ENCODE measurements at regions not wholly inside any gene's neighbourhood (a gene's known extent, or its start where the extent isn't known, plus 50 kb on each side); places are given as distances from the start of the nearest gene placed in this dataset.

- DNase-seq (ENCODE audit: low spot score): no peak
Observed at GRCh38 chr22:22093743-22094142, 111.2 kb upstream of the TOP3B start.

GRCh38 chr22:22092974-22093373, 110.4 kb upstream of the TOP3B start:
- no peak for DNase-seq (ENCODE audit: low spot score)

- no peak for DNase-seq (ENCODE audit: low spot score)
Observed at GRCh38 chr22:22092101-22092500, 109.5 kb upstream of the TOP3B start.

DNA sequence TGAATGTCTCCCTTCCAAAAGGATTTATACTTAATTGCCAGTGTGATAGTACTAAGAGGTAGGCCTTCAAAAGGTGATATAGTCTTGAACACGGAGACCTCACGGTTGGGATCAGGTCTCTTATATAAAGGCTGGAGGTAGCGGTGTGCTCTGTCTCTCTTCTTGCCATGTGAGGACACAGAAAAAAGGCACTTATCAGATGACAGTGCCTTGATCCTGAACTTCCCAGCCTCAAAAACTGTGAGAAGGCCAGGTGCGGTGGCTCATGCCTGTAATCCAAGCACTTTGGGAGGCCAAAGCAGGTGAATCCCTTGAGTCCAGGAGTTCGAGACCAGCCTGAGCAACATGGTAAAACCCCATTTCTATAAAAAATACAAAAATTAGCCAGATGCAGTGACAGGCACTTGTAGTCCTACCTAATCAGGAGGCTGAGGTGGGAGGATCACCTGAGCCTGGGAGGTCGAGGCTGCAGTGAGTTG, 108.9 kb upstream of the TOP3B start:
- DNase-seq (ENCODE audit: low spot score): no peak

- no peak for DNase-seq (ENCODE audit: low spot score)
Observed at GRCh38 chr22:22090650-22091399, 108.2 kb upstream of the TOP3B start.

GRCh38 chr22:22089459-22090308, 107.1 kb upstream of the TOP3B start:
- DNase-seq (ENCODE audit: low spot score): no peak

DNA sequence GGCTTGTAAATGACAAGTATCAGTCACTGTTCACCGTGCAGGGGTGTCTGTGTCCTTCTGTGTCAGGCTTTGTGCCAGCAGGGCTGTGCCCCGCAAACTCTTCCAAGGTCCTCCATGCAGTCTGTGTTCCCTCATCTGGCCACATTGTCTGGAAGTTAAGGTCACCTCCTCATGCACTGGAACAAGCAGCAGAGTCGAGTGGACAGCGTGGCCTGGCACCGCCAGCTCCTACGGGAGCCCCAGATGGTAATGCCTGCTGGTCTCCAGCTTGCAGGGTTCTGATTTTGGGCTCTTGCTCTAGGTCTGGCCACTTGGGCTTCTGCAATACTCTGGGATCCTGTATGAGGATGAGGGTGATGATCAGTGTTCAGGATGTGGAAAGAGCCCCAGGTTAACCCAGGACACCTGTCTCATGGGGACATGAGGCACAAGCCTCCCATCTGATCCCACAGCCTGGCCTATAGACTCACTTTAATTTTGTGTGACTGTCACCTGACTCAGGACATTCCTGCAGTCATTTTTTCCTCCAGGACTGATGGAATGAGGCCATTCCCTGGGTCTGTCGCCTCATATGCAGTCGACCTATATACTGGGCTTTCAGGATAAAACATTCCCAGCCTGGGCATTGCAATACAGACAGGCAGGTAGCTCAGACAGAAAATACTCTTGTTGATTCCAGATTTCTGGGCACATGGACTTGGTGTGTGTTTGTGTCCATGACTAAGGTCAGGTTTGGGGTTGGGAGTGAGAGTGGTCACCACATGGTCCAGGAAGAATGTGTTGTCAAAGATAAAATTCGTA, 106.3 kb upstream of the TOP3B start:
- DNase-seq (ENCODE audit: low spot score): no peak

GRCh38 chr22:22087854-22088657, 105.5 kb upstream of the TOP3B start:
- no peak for DNase-seq (ENCODE audit: low spot score)

DNA sequence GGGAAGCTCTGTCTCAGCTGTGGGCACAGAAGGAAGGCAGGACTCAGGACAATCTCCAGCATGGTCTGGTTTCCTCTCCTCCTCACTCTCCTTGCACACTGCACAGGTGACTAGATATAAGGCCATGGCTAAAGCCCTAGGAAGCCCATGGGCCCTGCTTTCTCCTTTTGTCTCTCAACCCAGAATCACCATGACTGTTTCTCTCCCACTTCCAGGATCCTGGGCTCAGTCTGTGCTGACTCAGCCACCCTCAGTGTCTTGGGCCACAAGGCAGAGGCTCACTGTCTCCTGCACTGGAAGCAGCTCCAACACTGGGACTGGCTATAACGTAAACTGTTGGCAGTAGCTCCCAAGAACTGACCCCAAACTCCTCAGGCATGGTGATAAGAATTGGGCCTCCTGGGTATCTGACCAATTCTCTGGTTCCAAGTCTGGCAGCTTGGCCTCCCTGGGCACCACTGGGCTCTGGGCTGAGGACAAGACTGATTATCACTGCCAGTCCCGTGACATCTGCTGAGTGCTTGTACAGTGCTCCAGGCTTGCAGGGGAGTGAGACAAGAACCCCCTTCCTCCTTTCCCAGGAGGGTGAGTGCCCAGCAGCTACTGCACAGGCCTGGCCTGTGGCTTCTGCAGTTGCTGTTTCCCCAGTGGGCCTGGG, 104.0 kb upstream of the TOP3B start:
- no peak for DNase-seq (ENCODE audit: low spot score)

GRCh38 chr22:22085702-22086500, 103.3 kb upstream of the TOP3B start:
- DNase-seq (ENCODE audit: low spot score): no peak

GRCh38 chr22:22084089-22084711, 101.6 kb upstream of the TOP3B start:
- DNase-seq (ENCODE audit: low spot score): no peak

GRCh38 chr22:22082960-22083359, 100.4 kb upstream of the TOP3B start:
- DNase-seq (ENCODE audit: low spot score): no peak

GRCh38 chr22:22082229-22082835, 99.7 kb upstream of the TOP3B start:
- no peak for DNase-seq (ENCODE audit: low spot score)

DNA sequence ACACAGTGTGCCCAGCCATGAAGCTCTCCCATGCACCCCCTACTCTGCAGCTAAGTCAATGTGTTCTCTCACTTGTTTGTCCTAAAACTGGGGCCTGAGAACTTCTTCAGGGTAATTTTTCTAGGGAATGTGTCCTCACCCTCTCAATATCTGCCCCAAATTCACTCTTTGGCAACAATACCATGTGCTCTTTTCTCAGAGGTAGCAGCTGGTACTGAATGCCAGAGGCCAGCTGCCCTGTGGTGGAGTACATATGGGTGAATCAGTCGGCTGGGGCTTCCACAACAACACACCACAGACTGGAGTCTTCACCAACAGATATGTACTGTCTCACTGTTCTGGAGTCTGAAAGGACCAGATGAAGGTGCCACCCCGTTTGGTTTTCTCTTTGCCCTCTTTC, 97.7 kb upstream of the TOP3B start:
- DNase-seq (ENCODE audit: low spot score): no peak

DNA sequence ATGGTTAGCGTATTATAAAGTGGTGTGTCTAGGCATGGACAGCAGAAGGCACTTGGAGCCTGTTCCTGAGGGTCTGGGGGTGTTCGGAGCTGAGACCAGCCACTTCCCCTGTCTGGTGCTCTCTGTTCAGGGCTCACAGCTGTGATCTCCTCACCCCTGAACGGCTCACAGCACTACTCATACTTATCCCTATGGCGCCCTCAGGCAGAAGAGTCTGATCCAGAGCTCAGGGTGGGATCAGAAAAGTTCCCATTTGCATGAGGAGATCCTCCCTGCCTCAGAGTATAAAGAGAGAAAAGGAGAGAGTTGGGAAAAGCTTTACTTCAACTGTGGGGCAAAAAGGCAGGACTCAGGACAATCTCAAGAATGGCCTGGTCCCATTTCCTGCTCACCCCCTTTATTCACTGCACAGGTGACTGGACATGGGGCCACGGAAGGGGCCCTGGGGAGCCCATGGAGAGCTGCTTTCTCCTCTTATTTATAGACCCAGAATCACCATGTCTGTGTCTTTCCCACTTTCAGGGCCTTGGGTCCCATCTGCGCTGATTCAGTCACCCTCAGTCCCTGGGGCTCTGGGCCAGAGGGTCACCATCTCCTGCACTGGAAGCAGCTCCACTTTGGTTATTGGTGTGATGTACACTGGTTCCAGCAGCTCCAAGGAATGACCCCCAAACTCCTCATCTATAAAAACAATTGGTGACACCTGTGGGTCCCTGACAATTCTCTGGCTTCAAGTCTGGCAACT, 97.0 kb upstream of the TOP3B start:
- DNase-seq (ENCODE audit: low spot score): no peak

GRCh38 chr22:22078329-22078728, 95.7 kb upstream of the TOP3B start:
- no peak for DNase-seq (ENCODE audit: low spot score)

- DNase-seq (ENCODE audit: low spot score): no peak
Observed at GRCh38 chr22:22076932-22077703, 94.5 kb upstream of the TOP3B start.

GRCh38 chr22:22076361-22076760, 93.8 kb upstream of the TOP3B start:
- DNase-seq (ENCODE audit: low spot score): no peak

All from CD4-positive, alpha-beta T cell treated with Interleukin-6 at 100 ng/mL for 8 hours (primary cell).